Stimulated activated CD4-positive, alpha-beta T cell treated with anti-CD3 and anti-CD28 coated beads, TNF-alpha, amount 100 ng/mL, for 24 hours (primary cell): ENCODE measurements at regions not wholly inside any gene's neighbourhood (a gene's known extent, or its start where the extent isn't known, plus 50 kb on each side); places are given as distances from the start of the nearest gene placed in this dataset.

ENCODE experiments used
- DNase-seq, 3 experiments: peaks; one replicate each; pipeline ENCODE4 v3.0.0-alpha.2; 2020; ENCODE audit warnings: low read depth in 3 of 3

DNA sequence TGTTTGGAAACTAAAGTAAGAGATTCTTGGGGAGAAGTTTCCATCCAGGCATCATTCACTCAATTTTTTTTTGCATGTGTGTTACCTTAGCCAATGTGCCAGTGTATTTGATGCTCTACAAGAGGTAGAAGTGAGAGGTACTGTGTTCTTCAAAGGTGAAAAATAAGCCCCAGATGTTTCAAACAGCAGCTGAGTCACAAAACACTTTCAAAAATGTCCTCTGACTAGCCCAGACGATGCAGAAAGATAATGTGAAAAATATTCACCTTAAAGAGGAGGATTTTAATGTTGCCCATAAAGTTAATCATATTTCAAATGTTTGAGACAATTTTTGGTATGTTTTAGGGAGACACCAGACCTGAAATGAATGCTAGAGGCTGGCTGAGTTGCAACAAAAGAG, 107.7 kb upstream of the RASGRP1 start:
- no peak for DNase-seq

GRCh38 chr15:38672814-38673670, 108.4 kb upstream of the RASGRP1 start:
- DNase-seq, result no peak

- DNase-seq, result no peak
These were observed 109.8 kb upstream of the RASGRP1 start for GRCh38 chr15:38674448-38674847.

- DNase-seq, result no peak
These were observed 113.7 kb upstream of the RASGRP1 start for GRCh38 chr15:38678281-38678680.

GRCh38 chr15:38680775-38681174, 116.2 kb upstream of the RASGRP1 start:
- DNase-seq, result no peak

DNA sequence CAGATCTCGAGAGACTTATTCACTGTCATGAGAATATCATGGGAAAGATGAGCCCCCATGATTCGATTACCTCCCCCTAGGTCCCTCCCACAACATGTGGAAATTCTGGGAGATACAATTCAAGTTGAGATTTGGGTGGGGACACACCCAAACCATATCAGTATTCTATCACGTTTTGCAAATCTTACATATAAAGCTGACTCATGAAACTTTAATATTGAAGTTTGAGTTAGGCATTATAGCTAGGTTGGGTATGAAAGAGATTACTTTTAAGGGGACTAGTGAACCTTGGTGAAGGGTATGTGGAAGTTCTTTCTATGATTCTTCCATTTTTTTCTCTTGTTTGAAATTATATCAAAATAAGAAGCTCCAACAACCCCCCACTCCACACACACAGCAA, 117.7 kb upstream of the RASGRP1 start:
- no peak for DNase-seq

DNA sequence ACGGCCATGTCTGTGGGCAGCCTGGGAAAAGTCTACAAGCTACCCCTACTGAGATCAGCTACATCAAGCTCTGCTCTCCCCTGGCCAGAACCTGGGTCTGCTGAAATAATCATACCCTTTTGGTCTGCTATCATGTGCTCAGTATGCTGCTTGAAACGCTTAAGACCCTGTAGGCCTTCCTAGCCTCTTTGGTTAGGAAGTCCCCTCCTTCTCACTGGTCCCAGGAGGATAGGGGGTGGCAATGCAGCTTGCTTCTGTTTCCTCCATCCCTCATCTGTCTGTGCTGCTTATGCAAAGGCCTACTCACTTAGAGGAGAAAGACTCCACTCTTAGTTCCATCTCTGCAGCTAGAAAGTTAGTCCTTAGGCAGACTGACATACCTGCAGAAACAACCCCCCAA, 118.2 kb upstream of the RASGRP1 start:
- DNase-seq, result no peak

- peak; percentile 45 to 72 (median 55) for DNase-seq
These were observed 119.0 kb upstream of the RASGRP1 start for GRCh38 chr15:38683382-38684242.

DNA sequence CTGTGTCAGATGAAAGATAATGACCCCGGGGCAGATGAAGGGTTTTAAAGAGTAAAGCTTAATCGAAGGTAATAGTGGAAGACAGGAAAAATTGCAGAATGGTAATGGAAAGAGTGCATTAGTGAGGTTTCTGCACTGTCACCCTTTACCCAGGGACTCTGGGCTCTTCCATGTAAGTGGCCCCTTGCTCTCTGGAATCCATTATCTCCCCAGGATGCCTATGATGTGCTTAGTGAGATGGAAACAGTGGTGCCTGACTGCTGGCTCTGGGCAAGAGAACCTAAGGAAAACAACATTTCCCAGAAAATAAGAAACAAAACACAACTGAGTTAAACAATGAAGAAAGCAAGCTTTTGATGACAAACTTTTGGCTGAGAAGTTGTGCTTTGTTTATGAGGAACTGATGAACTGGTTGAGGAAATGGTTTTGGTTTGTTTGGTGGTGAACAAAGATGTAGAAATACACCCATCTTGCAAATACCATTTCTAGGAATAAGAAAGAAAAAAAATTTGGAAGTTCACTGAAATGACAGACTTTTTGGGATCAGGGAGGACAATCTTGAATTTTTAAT, 119.9 kb upstream of the RASGRP1 start:
- no peak for DNase-seq

DNA sequence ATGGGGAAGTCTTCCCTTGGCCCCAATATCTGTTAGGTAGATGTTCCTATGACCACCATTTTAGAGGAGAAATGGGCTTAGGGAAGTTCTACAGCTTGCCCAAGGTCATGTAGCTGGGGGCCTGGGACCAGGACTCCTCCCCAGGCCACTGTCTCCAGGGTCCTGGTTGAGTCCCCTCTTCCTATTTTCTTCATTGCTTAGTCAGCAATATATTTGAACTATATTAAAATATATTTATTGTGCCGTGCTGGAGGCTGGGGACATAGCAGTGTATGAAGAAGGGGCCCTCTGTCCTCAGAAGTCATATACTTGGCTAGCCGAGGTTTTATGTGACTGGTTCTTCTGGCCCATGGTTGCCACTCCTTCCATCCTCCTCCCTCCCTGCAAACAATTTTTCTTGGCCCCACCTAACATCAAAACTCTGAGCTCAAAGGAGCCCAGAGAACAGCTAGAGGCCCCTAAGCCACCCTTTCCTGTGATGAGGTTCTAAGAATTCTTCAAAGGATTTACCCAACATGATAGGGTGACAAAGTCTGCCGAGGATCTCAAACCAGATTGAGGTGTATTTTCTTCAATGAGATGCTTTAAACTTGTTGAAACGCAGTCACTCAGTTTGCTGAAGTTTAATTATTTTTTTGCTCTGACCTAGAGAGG, 121.2 kb upstream of the RASGRP1 start:
- no peak for DNase-seq

DNA sequence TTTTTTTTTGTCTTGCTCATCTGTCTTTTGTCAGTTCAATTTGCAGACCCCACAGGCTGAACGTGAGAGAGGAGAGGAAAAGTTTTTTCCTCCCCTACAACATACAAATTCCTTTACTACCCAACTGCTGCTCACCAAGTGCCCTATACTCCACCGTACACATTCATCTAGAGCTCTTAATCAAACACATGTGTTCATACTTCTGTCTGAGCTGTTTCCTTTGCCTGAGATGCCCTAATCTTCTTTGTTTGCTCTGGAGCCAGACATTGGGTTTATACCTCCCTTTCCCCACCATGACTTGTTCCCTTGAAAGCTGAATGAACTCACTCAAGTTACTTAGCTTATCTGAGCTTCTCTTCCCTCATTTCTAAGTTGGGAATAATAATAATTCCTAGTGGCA, 122.7 kb upstream of the RASGRP1 start:
- no peak for DNase-seq

- no peak for DNase-seq
These were observed 123.3 kb upstream of the RASGRP1 start for GRCh38 chr15:38687775-38688495.

- peak in 2 of 3 experiments; percentile 43 to 65 for DNase-seq
These were observed 124.1 kb upstream of the RASGRP1 start for GRCh38 chr15:38688761-38689160.

GRCh38 chr15:38689522-38689921, 124.9 kb upstream of the RASGRP1 start:
- no peak for DNase-seq

- DNase-seq, result no peak
These were observed 125.6 kb upstream of the RASGRP1 start for GRCh38 chr15:38690216-38690615.

GRCh38 chr15:38690719-38691332, 126.2 kb upstream of the RASGRP1 start:
- DNase-seq, result peak; percentile 59 to 75 (median 74)

- no peak for DNase-seq
These were observed 126.8 kb upstream of the RASGRP1 start for GRCh38 chr15:38691377-38691776.

GRCh38 chr15:38691965-38692788, 127.6 kb upstream of the RASGRP1 start:
- DNase-seq, result no peak

GRCh38 chr15:38692789-38693062, 128.1 kb upstream of the RASGRP1 start:
- DNase-seq, result no peak
